OCI-LY3 (cell line): ENCODE measurements at regions not wholly inside any gene's neighbourhood (a gene's known extent, or its start where the extent isn't known, plus 50 kb on each side); places are given as distances from the start of the nearest gene placed in this dataset.

Source experiments
- CTCF ChIP-seq: fragments of 200-600, 300-600 bp; sonication (generic); IDR thresholded peaks from 2 replicates; pipeline ENCODE4 v1.5.1; 2014; ENCODE audit warnings: antibody characterized with exemption, low read length, low read depth
- EZH2phosphoT487 ChIP-seq: fragments of 200-600 bp; shearing (Covaris generic); IDR thresholded peaks from 2 replicates; pipeline ENCODE4 v1.6.1; 2018; ENCODE audit warnings: antibody characterized with exemption, mixed run types, low read depth

GRCh38 chr2:49582946-49583345 lies 428.6 kb upstream of the FSHR start:
- no peak for TF ChIP-seq CTCF
- TF ChIP-seq EZH2phosphoT487 = no peak
